Osteocyte (in vitro differentiated cells): ENCODE measurements at regions not wholly inside any gene's neighbourhood (a gene's known extent, or its start where the extent isn't known, plus 50 kb on each side); places are given as distances from the start of the nearest gene placed in this dataset.

Source experiments
- DNase-seq: peaks from one replicate; pipeline ENCODE4 v3.0.0; 2021; ENCODE audit warnings: mixed read lengths; ENCODE audit not compliant: unreplicated experiment; ENCODE audit errors: extremely low spot score
- H3K27ac Mint-ChIP-seq: one replicate; pipeline ENCODE4 v1.8.0; 2021; ENCODE audit warnings: mild to moderate bottlenecking, mixed read lengths; ENCODE audit not compliant: unreplicated experiment
- H3K27me3 Mint-ChIP-seq: one replicate; pipeline ENCODE4 v1.8.0; 2021; ENCODE audit warnings: mixed read lengths; ENCODE audit not compliant: unreplicated experiment
- H3K36me3 Mint-ChIP-seq: one replicate; pipeline ENCODE4 v1.8.0; 2021; ENCODE audit warnings: mixed read lengths; ENCODE audit not compliant: unreplicated experiment
- H3K4me1 Mint-ChIP-seq: one replicate; pipeline ENCODE4 v1.8.0; 2021; ENCODE audit warnings: mixed read lengths; ENCODE audit not compliant: unreplicated experiment
- H3K4me3 Mint-ChIP-seq: one replicate; pipeline ENCODE4 v1.8.0; 2021; ENCODE audit warnings: mild to moderate bottlenecking, moderate library complexity, mixed read lengths; ENCODE audit not compliant: unreplicated experiment
- H3K9me3 Mint-ChIP-seq: one replicate; pipeline ENCODE4 v1.8.0; 2021; ENCODE audit warnings: mixed read lengths; ENCODE audit not compliant: unreplicated experiment
- TF ChIP-seq, protein P1 (sequence below): fragments of 200-600 bp; sonication (generic); IDR thresholded peaks from 2 replicates; pipeline ENCODE4 v1.5.0; 2021; ENCODE audit warnings: antibody characterized with exemption, mild to moderate bottlenecking, moderate library complexity

DNA sequence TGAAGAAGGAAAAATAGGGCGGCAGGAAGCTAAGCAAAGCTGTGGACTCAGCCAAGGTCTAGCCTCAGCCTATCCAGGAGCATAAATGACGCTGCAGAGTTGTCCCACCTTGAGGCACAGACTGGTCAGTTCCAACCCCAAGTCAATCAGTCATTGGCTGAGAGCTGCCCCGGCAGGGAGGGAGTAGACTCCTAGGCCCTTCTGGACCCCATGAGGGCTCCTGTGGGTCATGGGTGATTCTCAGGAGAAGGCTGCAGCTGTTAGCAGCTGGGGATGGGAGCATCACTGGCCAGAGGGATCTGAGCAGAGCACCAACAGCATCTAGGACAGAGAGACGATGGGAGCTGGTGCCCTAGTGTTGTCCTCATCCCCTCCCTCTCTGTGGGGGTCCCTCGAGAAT, 51.8 kb upstream of the ESRRB start:
- peaks cover 21% of the 10 kb centered on the region for H3K27me3 Mint-ChIP-seq
- DNase-seq, result no peak
- TF ChIP-seq, protein P1, sequence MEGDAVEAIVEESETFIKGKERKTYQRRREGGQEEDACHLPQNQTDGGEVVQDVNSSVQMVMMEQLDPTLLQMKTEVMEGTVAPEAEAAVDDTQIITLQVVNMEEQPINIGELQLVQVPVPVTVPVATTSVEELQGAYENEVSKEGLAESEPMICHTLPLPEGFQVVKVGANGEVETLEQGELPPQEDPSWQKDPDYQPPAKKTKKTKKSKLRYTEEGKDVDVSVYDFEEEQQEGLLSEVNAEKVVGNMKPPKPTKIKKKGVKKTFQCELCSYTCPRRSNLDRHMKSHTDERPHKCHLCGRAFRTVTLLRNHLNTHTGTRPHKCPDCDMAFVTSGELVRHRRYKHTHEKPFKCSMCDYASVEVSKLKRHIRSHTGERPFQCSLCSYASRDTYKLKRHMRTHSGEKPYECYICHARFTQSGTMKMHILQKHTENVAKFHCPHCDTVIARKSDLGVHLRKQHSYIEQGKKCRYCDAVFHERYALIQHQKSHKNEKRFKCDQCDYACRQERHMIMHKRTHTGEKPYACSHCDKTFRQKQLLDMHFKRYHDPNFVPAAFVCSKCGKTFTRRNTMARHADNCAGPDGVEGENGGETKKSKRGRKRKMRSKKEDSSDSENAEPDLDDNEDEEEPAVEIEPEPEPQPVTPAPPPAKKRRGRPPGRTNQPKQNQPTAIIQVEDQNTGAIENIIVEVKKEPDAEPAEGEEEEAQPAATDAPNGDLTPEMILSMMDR, result no peak
- H3K9me3 Mint-ChIP-seq, result no peaks in the 10 kb centered on the region
- H3K27ac Mint-ChIP-seq, result no peak overlapping the region
- H3K4me1 Mint-ChIP-seq, result no peaks in the 10 kb centered on the region
- no peak overlapping the region for H3K4me3 Mint-ChIP-seq
- H3K36me3 Mint-ChIP-seq, result no peaks in the 10 kb centered on the region
